MG63 (cell line): ENCODE measurements at regions not wholly inside any gene's neighbourhood (a gene's known extent, or its start where the extent isn't known, plus 50 kb on each side); places are given as distances from the start of the nearest gene placed in this dataset.
"Not testable (repeated sequence)": the region's sequence is repeated elsewhere in the genome, so short reads cannot be mapped to it uniquely, and the experiment has no call there.

Experiments used
- DNase-seq: peaks from one replicate; pipeline ENCODE4 v3.0.0-alpha.2; 2020
- H3K27me3 ChIP-seq: fragments of 250-450 bp; sonication (Bioruptor Pico); 2 replicates; pipeline ENCODE4 v1.5.1; 2020; ENCODE audit warnings: mild to moderate bottlenecking, moderate library complexity
- H3K36me3 ChIP-seq: fragments of 250-450 bp; sonication (Bioruptor Pico); 2 replicates; pipeline ENCODE4 v1.5.1; 2020; ENCODE audit warnings: mild to moderate bottlenecking, moderate library complexity
- H3K4me3 ChIP-seq: fragments of 250-450 bp; sonication (Bioruptor Pico); 2 replicates; pipeline ENCODE4 v1.5.1; 2020; ENCODE audit warnings: mild to moderate bottlenecking, moderate library complexity
- H3K9me3 ChIP-seq: fragments of 250-450 bp; sonication (Bioruptor Pico); 2 replicates; pipeline ENCODE4 v1.5.1; 2020; ENCODE audit warnings: mild to moderate bottlenecking, moderate library complexity

DNA sequence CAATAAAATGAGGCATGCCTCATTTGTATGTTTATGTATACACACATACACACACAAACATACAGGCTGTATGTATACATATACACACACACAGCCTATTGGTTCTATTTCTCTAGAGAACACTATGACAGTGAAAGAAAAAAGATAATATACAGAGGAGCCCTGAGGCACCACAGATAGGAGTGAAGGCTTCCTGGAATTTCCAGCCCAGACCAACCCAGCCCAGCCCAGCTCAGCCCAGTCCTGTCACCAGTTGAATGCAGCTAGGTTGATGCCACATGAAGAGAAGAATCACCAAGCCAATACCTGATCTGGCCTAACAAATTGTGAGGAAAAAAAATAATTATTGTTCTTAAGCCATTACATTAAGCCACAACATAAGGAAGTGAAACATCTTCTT, 126.9 kb upstream of the PDE4D start:
- Histone ChIP-seq H3K27me3 (no peaks in the 10 kb centered on the region), H3K9me3 (no peaks in the 10 kb centered on the region), H3K36me3 (no peaks in the 10 kb centered on the region), H3K4me3 (no peak overlapping the region)
- DNase-seq, result no peak

DNA sequence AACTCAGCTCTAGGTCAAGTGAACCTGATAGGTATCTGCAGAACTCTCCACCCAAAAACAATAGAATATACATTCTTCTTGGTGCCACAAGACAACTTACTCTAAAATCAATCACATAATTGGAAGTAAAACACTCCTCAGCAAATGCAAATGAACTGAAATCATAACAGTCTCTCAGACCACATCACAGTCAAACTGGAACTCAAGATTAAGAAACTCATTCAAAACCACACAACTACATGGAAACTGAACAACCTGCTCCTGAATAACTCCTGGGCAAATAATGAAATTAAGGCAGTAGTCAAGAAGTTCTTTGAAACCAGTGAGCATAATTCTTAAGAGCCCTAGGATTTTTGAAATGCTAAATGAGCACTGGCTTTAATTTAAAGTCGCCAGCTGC, 125.4 kb upstream of the PDE4D start:
- not testable (repeated sequence) for H3K27me3 ChIP-seq

DNA sequence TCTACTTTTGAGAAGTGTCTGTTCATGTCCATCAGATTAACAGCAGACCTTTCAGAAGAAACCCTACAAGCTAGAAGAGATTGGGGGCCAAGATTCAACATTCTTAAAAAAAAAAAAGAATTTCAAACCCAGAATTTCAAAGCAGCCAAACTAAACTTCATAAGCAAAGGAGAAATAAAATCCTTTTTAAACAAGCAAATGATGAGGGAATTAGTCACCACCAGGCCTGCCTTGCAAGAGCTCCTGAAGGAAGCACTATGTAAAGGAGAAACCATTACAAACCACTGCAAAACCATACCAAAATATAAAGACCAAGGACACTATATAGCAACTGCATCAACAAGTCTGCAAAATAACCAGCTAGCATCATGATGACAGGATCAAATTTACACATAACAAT, 124.6 kb upstream of the PDE4D start:
- no peak overlapping the region for H3K4me3 ChIP-seq
- DNase-seq, result no peak

More for the DNA sequence above, 125.4 kb upstream of the PDE4D start:
- H3K4me3 ChIP-seq, H3K9me3 ChIP-seq, H3K36me3 ChIP-seq, DNase-seq: not testable (repeated sequence)

DNA sequence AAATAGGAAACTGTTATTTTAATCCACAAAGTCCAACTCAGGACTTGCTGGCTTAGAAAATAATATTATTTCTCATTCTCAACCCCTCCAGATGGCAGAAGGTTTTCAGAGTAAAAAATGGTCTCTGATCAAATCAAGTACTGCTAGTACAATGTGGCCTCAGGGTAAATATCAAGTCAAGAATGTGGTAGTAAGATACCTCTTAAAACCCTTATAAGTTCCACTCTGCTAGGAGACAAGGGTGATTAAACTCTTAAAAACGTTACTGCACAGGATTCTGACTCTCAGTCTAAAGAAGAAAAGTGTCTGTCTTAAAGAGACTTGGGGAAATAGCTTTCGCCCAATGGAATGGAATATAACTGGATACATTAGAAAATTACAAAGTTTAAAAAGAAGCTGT, 120.8 kb upstream of the PDE4D start:
- Histone ChIP-seq H3K4me3 (no peak overlapping the region), H3K9me3 (no peaks in the 10 kb centered on the region), H3K27me3 (no peaks in the 10 kb centered on the region), H3K36me3 (no peaks in the 10 kb centered on the region)
- DNase-seq, result no peak

More for the DNA sequence above, 124.6 kb upstream of the PDE4D start:
- H3K27me3 ChIP-seq, result no peaks in the 10 kb centered on the region
- H3K36me3 ChIP-seq, result no peaks in the 10 kb centered on the region
- H3K9me3 ChIP-seq, result no peaks in the 10 kb centered on the region

DNA sequence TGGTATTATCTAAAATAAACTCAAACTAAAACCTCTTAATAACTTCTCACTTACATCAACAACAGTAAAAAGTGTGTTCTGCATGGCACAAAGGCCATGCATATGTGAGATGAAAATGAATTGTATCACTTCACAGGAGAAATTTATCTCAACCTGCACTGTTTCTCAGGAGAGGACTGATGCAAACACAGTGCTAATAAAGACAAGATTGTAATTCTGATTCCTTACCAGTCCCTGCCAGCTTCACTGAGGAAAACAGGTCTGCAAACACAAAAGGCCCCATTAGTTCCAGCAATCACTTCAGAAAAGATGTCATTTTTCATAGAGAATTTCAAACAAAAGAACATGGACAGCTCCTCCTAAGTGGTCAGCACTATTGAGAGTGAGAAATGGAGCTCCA, 117.3 kb upstream of the PDE4D start:
- no peaks in the 10 kb centered on the region for H3K36me3 ChIP-seq
- H3K9me3 ChIP-seq, result no peaks in the 10 kb centered on the region
- H3K4me3 ChIP-seq, result no peak overlapping the region
- H3K27me3 ChIP-seq, result no peaks in the 10 kb centered on the region
- no peak for DNase-seq

DNA sequence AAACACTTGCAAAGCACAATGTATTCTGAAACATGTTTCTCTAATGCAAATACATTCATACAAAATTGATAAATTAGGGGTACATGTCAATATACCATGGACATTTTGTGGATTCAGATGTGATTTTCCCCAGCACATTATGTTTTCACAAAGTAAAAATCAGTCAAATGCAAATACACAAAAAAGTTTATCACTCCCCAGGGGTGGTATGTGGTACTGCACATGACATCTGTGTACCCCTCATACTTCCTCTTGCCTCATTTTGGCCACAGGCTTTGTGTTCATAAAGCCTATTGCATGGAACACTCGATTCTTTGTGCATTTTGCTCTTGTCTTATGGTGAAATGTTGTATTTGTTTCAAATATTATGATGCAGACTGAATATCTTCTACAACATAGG, 116.8 kb upstream of the PDE4D start:
- no peaks in the 10 kb centered on the region for H3K36me3 ChIP-seq
- no peaks in the 10 kb centered on the region for H3K27me3 ChIP-seq
- no peak for DNase-seq
- H3K9me3 ChIP-seq, result no peaks in the 10 kb centered on the region
- H3K4me3 ChIP-seq, result no peak overlapping the region

DNA sequence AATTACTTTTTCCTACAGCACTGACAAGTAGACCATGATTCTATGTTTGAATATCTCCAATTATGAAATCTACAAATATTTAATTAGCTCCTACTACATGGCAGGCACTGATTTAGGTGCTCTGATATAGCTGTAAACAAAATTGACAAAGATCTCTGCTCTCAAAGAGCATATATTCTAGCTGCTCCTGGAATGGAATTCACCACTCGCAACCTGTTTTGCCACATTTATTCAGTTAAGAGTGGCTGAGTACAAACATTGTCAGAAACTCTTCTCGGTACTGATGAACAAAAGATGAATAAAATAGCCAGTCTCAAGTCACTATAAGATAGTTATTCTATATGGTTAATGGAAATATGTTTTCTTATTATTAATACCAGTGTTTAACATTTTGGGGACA, 114.2 kb upstream of the PDE4D start:
- Histone ChIP-seq H3K27me3 (no peaks in the 10 kb centered on the region), H3K36me3 (no peaks in the 10 kb centered on the region), H3K4me3 (no peak overlapping the region), H3K9me3 (no peaks in the 10 kb centered on the region)
- no peak for DNase-seq

DNA sequence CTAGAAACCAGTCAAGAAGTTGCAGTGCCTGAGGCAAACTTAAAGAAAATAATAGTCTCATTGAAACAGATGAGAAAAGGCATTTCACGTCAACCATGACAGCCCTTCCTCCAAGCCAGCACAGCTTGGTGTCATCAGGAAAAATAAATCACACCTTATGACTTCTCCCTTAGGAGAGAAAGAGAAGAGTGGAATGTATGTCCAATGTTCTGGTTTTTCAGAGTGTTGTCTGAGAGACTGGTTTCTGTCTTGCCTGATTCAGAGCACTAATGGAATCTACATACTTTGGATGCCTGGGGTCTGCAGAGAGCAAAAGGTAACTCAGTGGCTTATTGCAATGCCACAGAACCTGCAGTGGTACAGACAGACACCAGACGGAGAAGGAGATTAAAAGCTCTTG, 105.5 kb upstream of the PDE4D start:
- no peak for DNase-seq
- Histone ChIP-seq H3K4me3 (no peak overlapping the region), H3K36me3 (no peaks in the 10 kb centered on the region), H3K27me3 (no peaks in the 10 kb centered on the region), H3K9me3 (no peaks in the 10 kb centered on the region)

DNA sequence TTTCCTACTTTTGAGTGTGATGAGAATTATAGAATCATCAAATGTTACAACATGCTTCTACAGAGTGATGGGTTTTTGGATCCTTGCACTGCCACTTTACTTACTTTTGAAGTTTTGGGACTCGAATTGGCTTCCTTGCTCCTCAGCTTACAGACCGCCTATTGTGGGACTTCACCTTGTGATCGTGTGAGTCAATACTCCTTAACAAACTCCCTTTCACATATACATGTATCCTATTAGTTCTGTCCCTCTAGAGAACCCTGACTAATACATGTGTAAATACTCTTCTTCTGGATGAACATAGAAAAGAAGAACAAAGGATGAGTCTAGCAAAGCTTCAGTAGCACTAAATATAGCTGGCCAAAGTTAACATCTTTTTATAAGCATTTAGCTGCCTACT, 98.7 kb upstream of the PDE4D start:
- Histone ChIP-seq H3K4me3 (no peak overlapping the region), H3K9me3 (no peaks in the 10 kb centered on the region), H3K36me3 (no peaks in the 10 kb centered on the region), H3K27me3 (no peaks in the 10 kb centered on the region)
- DNase-seq, result no peak

DNA sequence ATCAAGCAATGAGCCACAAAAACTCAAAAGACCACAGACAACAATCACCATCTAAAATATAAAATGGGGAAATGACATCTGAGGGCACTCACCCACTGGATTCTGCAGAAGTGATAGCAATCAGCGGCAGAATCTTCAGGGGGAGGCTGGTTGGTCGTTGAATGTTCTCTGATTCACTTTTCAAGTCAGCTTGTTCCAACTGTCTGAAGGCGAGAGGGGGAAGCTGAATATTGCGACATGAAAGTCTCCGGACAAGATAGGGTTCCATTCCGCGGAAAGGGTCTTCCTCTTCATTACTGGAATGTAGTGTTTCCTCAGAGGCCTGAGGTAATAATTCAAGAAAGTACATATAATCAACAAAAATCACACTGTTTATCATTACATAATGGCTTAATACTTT, 94.9 kb upstream of the PDE4D start:
- Histone ChIP-seq H3K4me3 (no peak overlapping the region), H3K27me3 (no peaks in the 10 kb centered on the region), H3K9me3 (no peaks in the 10 kb centered on the region), H3K36me3 (no peaks in the 10 kb centered on the region)
- no peak for DNase-seq

DNA sequence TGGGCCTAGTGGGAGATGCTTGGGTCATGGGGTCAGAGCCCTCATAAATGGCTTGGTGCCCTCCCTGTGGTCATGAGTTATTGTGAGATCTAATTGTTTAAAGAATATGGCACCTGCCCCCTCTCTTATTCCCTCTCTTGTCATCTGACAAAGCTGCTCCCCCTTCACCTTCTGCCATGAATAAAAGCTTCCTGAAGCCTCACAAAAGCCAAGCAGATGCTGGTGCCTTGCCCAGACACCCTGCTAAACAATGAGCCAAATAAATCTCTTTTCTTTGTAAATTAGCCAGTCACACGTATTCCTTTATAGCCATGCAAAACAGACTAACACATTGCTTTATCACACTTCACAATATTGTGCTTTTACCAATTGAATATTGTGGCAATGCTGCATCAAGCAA, 82.8 kb upstream of the PDE4D start:
- no peaks in the 10 kb centered on the region for H3K36me3 ChIP-seq
- no peak for DNase-seq

DNA sequence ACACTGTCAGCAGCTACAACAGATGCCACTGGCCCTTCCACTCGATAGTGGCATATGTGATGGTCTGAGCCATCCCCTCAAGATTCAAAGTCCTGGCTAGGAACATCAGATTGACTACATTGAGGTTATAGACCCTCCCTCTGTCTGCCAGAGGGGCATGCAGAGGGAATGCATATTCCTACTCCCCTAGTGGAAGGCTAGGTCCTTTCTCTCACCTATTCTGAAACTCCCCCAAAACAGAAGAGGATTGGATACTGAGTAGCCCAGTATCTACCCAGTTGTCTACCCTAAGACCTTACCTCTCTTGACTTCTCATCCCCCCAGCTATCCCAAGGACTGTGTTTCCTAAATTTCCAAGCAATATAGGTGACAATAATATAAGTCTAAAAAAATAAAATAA, 78.5 kb upstream of the PDE4D start:
- Histone ChIP-seq H3K27me3 (no peaks in the 10 kb centered on the region), H3K4me3 (no peak overlapping the region), H3K9me3 (no peaks in the 10 kb centered on the region), H3K36me3 (no peaks in the 10 kb centered on the region)
- no peak for DNase-seq

More for the DNA sequence above, 82.8 kb upstream of the PDE4D start:
- no peaks in the 10 kb centered on the region for H3K27me3 ChIP-seq
- no peaks in the 10 kb centered on the region for H3K9me3 ChIP-seq
- no peak overlapping the region for H3K4me3 ChIP-seq

DNA sequence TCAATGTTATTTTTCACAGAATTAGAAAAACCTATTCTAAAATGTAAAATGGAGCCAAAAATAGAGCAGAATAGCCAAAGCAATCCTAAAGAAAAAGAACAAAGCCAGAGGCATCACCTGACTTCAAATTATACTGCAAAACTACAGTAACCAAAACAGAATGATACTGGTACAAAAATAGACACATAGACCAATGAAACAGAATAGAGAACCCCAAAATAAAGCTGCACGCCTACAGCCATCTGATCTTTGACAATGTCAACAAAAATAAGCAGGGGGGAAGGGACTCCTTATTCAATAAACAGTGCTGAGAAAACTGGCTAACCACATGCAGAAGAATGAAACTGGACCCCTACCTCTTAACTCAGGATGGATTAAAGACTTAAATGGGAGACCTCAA, 65.8 kb upstream of the PDE4D start:
- no peak for DNase-seq
- Histone ChIP-seq H3K36me3 (no peaks in the 10 kb centered on the region), H3K4me3 (no peak overlapping the region), H3K27me3 (peaks cover 4% of the 10 kb centered on the region; the same call in 1 of the 2 replicates), H3K9me3 (no peaks in the 10 kb centered on the region)

DNA sequence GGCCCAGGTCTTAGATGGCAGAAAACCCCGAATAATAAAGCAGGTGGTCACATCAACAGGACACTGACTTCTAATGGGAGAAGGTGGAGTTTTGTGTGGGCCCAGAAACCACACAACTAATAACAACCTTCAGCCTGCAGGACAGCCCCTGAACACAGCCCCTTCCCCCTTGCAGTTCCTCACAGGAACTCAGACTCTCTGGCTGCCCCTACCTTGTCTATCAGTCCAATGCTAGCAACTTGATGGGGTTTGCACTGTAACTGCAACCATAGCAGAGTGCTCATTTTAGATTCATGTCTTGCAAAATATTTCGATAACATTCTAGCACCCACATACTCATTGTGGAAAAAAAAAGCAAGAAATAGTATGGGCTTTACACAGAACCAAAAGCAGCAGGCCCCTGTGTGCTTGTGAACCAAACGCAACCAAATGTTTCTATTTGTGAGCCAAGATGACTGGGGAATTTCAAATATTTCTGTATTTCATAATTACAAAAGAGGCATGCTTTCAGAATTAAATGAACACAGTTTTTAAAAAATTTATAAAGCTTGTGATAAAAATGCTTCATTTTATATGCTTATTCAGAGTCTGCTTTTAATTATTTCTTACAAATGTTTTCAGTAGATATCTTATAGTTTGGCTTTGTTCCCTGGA, 62.7 kb upstream of the PDE4D start:
- H3K36me3 ChIP-seq, result no peaks in the 10 kb centered on the region
- no peaks in the 10 kb centered on the region for H3K9me3 ChIP-seq
- no peak for DNase-seq
- H3K27me3 ChIP-seq, result peaks cover 4% of the 10 kb centered on the region; the same call in 1 of the 2 replicates
- H3K4me3 ChIP-seq, result no peak overlapping the region

DNA sequence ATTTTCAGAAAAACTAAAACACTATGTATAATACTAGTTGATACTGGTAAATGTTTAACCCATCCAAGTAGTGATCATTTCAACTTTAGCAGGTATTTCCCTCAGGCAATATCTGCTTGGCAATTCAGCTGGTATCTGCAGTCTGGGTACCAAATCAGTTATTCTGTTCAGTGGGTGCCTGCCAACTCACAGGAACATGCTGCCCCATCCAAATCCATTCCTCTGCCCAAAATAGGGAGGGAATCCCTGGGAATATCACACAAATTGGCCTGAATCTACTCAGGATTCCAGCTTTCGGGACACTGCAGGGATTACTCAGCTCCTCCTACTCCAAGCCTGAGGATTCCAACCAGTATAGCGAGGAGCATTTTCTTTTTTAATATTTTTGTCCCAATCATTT, 61.7 kb upstream of the PDE4D start:
- no peaks in the 10 kb centered on the region for H3K9me3 ChIP-seq
- DNase-seq, result no peak
- H3K27me3 ChIP-seq, result peaks cover 4% of the 10 kb centered on the region; the same call in 1 of the 2 replicates
- no peak overlapping the region for H3K4me3 ChIP-seq
- H3K36me3 ChIP-seq, result no peaks in the 10 kb centered on the region

DNA sequence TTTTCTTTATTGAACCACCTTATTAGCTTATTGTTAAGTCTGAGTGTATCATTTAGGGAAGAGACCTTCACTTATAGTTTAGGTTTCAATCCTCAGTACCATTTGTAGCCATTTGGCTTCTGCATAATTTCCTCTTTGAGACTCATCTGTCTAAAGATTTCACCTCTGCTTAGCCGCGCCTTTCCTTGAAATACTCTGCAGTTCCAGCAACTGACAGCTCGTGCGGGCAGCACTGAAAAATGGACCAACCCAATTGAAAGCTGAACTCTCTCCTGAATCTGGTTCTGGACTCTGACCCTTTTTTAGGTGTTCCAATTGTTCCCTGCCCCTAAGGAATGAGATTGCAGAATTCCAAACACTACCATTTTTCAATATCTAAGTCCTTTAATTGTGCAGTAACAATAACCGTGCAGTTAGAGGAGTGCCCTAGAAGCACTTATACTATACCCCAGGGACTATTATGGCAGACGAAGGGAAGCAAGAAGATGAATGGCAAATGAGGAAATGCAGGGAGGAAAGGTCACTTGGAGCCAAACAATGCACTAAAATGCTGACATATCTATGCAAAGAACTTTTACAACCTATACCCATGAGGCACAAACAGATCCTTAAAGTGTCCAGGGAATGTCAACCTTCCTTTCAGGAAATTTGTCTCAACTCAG, 50.1 kb upstream of the PDE4D start:
- no peaks in the 10 kb centered on the region for H3K9me3 ChIP-seq
- DNase-seq, result no peak
- no peaks in the 10 kb centered on the region for H3K36me3 ChIP-seq
- H3K4me3 ChIP-seq, result no peak overlapping the region
- H3K27me3 ChIP-seq, result no peaks in the 10 kb centered on the region
